ENCODE measurements at regions not wholly inside any gene's neighbourhood (a gene's known extent, or its start where the extent isn't known, plus 50 kb on each side); places are given as distances from the start of the nearest gene placed in this dataset.

GRCh38 chr13:80428349-80429096, 87.6 kb upstream of the SPRY2 start:
- Mint-ChIP-seq H3K4me1 (no peaks in the 10 kb centered on the region), H3K27me3 (ENCODE audit: insufficient read depth, low read depth, poor library complexity) (peaks cover 2% of the 10 kb centered on the region), H3K4me3 (no peak overlapping the region), H3K36me3 (ENCODE audit: low read depth) (peaks cover 17% of the 10 kb centered on the region), H3K27ac (no peak overlapping the region), H3K9me3 (peaks cover 19% of the 10 kb centered on the region)
- no peak for TF ChIP-seq EZH2phosphoT487 (IDR thresholded peaks at IDR 0.05; ENCODE audit: unreplicated experiment)
- TF ChIP-seq JUNB (IDR thresholded peaks at IDR 0.05; ENCODE audit: unreplicated experiment) = no peak
- no peak for TF ChIP-seq EZH2 (IDR thresholded peaks at IDR 0.05; ENCODE audit: low read depth, unreplicated experiment)
- no peak for TF ChIP-seq POLR2AphosphoS5 (IDR thresholded peaks at IDR 0.05; ENCODE audit: low read depth)
- no peak for TF ChIP-seq ETS1 (IDR thresholded peaks at IDR 0.05)
- no peak for TF ChIP-seq REST (IDR thresholded peaks at IDR 0.05; ENCODE audit: unreplicated experiment)
- DNase-seq (ENCODE audit: low spot score) = no peak
- ATAC-seq = no peak
- H3K4me3 ChIP-seq = no peak overlapping the region
- H3K27ac ChIP-seq (ENCODE audit: low read depth) = no peak overlapping the region
- no peak overlapping the region for H3K4me2 ChIP-seq
- H3K9me2 ChIP-seq (ENCODE audit: insufficient read depth) = no peaks in the 10 kb centered on the region
- no peaks in the 10 kb centered on the region for H3K36me3 ChIP-seq (ENCODE audit: insufficient read depth)
- peak overlapping the region; percentile 43; the same call in 1 of the 2 replicates for H2AFZ ChIP-seq
- H3K79me2 ChIP-seq (replicated peaks; ENCODE audit: insufficient read depth) = no peaks in the 10 kb centered on the region
- H3F3A ChIP-seq (replicated peaks; ENCODE audit: low read depth) = no peaks in the 10 kb centered on the region
- H3K27me3 ChIP-seq (ENCODE audit: insufficient read depth) = no peaks in the 10 kb centered on the region
- H4K20me1 ChIP-seq (replicated peaks; ENCODE audit: insufficient read depth) = no peaks in the 10 kb centered on the region
- H3K4me1 ChIP-seq (ENCODE audit: insufficient read depth) = no peaks in the 10 kb centered on the region

- ATAC-seq (no peak), DNase-seq (ENCODE audit: low spot score) (no peak)
- no peaks in the 10 kb centered on the region for H3K27me3 ChIP-seq (ENCODE audit: insufficient read depth)
- H4K20me1 ChIP-seq (replicated peaks; ENCODE audit: insufficient read depth) = no peaks in the 10 kb centered on the region
- Mint-ChIP-seq H3K4me3 (no peak overlapping the region), H3K27me3 (ENCODE audit: insufficient read depth, low read depth, poor library complexity) (peaks cover 2% of the 10 kb centered on the region), H3K4me1 (no peaks in the 10 kb centered on the region), H3K27ac (no peak overlapping the region), H3K36me3 (ENCODE audit: low read depth) (peaks cover 25% of the 10 kb centered on the region), H3K9me3 (peaks cover 29% of the 10 kb centered on the region)
- H3K27ac ChIP-seq (ENCODE audit: low read depth) = no peak overlapping the region
- no peaks in the 10 kb centered on the region for H3F3A ChIP-seq (replicated peaks; ENCODE audit: low read depth)
- H3K4me2 ChIP-seq = no peak overlapping the region
- no peaks in the 10 kb centered on the region for H3K79me2 ChIP-seq (replicated peaks; ENCODE audit: insufficient read depth)
- H3K36me3 ChIP-seq (ENCODE audit: insufficient read depth) = no peaks in the 10 kb centered on the region
- no peaks in the 10 kb centered on the region; the same call in 1 of the 2 replicates for H3K9me2 ChIP-seq (ENCODE audit: insufficient read depth)
- no peak overlapping the region for H2AFZ ChIP-seq
- H3K4me1 ChIP-seq (ENCODE audit: insufficient read depth) = no peaks in the 10 kb centered on the region
- no peak overlapping the region for H3K4me3 ChIP-seq
- TF ChIP-seq CTCF (conservative IDR thresholded peaks at IDR 0.05; ENCODE audit: low read depth in 2 of 2) (no peak), NANOG (IDR thresholded peaks at IDR 0.05; ENCODE audit: borderline replicate concordance) (no peak), ZNF114 (CRISPR knock-in tag; IDR thresholded peaks at IDR 0.05) (no peak), ZNF331 (CRISPR knock-in tag; IDR thresholded peaks at IDR 0.05; ENCODE audit: low read depth) (no peak), ETS1 (IDR thresholded peaks at IDR 0.05) (no peak), STAT1 (IDR thresholded peaks at IDR 0.05; ENCODE audit: unreplicated experiment) (no peak), JUNB (IDR thresholded peaks at IDR 0.05; ENCODE audit: unreplicated experiment) (no peak)
These were observed 78.5 kb upstream of the SPRY2 start for GRCh38 chr13:80419416-80419815.
